ENCODE measurements at regions not wholly inside any gene's neighbourhood (a gene's known extent, or its start where the extent isn't known, plus 50 kb on each side); places are given as distances from the start of the nearest gene placed in this dataset.

GRCh38 chr13:73997964-73998363 lies 136.2 kb downstream of the KLF12 start:
- DNase-seq: peak; percentile 52

GRCh38 chr13:73996569-73996968 lies 137.6 kb downstream of the KLF12 start:
- DNase-seq: no peak

GRCh38 chr13:73995736-73996135 lies 138.5 kb downstream of the KLF12 start:
- no peak for DNase-seq

GRCh38 chr13:73993661-73994060 lies 140.5 kb downstream of the KLF12 start:
- DNase-seq: peak; percentile 19

- no peak for DNase-seq
These were observed 142.3 kb downstream of the KLF12 start for GRCh38 chr13:73991884-73992283.

- DNase-seq: no peak
These were observed 142.8 kb downstream of the KLF12 start for GRCh38 chr13:73991384-73991783.

- DNase-seq: no peak
These were observed 144.9 kb downstream of the KLF12 start for GRCh38 chr13:73989244-73989843.

GRCh38 chr13:73988461-73988860 lies 145.7 kb downstream of the KLF12 start:
- no peak for DNase-seq

GRCh38 chr13:73987618-73988017 lies 146.6 kb downstream of the KLF12 start:
- no peak for DNase-seq

GRCh38 chr13:73985783-73986182 lies 148.4 kb downstream of the KLF12 start:
- peak; percentile 61 for DNase-seq

- peak; percentile 91 for DNase-seq
These were observed 149.1 kb downstream of the KLF12 start for GRCh38 chr13:73984949-73985691.

- no peak for DNase-seq
These were observed 150.0 kb downstream of the KLF12 start for GRCh38 chr13:73984201-73984600.

GRCh38 chr13:73983109-73983508 lies 151.1 kb downstream of the KLF12 start:
- no peak for DNase-seq

GRCh38 chr13:73981595-73981994 lies 152.6 kb downstream of the KLF12 start:
- no peak for DNase-seq

GRCh38 chr13:73975767-73976166 lies 158.4 kb downstream of the KLF12 start:
- no peak for DNase-seq

GRCh38 chr13:73974051-73974450 lies 160.2 kb downstream of the KLF12 start:
- no peak for DNase-seq

GRCh38 chr13:73973156-73973555 lies 161.0 kb downstream of the KLF12 start:
- no peak for DNase-seq

- no peak for DNase-seq
These were observed 161.7 kb downstream of the KLF12 start for GRCh38 chr13:73972545-73972944.

- no peak for DNase-seq
These were observed 162.7 kb downstream of the KLF12 start for GRCh38 chr13:73971481-73971880.

GRCh38 chr13:73970421-73971055 lies 163.7 kb downstream of the KLF12 start:
- DNase-seq: no peak

- DNase-seq: no peak
These were observed 166.6 kb downstream of the KLF12 start for GRCh38 chr13:73967397-73968165.

- DNase-seq: no peak
These were observed 167.9 kb downstream of the KLF12 start for GRCh38 chr13:73966331-73966730.

- DNase-seq: no peak
These were observed 171.9 kb downstream of the KLF12 start for GRCh38 chr13:73962284-73962683.

Measured in NCI-H2227 treated with DMSO at 0.1 percent for 48 hours (cell line).